ENCODE measurements at regions not wholly inside any gene's neighbourhood (a gene's known extent, or its start where the extent isn't known, plus 50 kb on each side); places are given as distances from the start of the nearest gene placed in this dataset.

DNA sequence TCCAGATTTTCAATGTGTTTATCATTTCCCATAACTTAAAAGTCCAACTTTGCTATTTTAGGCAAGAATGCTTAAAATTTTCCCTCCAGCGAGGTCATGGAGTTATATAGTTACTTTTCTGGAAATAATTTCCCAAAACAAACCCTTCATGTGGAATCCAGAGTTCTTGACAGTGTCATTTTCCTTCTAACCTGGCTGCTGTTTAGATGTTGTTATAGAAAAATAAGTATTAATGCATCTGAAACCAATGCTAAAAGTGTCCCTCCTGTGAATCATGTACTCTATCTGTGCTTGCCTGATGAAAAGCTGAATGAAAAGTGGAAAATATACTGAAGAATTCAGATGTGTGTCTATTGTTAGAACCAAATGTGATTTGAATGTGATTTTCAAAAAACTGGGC lies 245.3 kb upstream of the HSF2 start:
- H3K4me3 ChIP-seq (ENCODE audit: low read depth, low read length): no peak overlapping the region
- TF ChIP-seq, protein P1, sequence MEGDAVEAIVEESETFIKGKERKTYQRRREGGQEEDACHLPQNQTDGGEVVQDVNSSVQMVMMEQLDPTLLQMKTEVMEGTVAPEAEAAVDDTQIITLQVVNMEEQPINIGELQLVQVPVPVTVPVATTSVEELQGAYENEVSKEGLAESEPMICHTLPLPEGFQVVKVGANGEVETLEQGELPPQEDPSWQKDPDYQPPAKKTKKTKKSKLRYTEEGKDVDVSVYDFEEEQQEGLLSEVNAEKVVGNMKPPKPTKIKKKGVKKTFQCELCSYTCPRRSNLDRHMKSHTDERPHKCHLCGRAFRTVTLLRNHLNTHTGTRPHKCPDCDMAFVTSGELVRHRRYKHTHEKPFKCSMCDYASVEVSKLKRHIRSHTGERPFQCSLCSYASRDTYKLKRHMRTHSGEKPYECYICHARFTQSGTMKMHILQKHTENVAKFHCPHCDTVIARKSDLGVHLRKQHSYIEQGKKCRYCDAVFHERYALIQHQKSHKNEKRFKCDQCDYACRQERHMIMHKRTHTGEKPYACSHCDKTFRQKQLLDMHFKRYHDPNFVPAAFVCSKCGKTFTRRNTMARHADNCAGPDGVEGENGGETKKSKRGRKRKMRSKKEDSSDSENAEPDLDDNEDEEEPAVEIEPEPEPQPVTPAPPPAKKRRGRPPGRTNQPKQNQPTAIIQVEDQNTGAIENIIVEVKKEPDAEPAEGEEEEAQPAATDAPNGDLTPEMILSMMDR (IDR thresholded peaks at IDR 0.05; ENCODE audit: insufficient read depth, low read depth, low read length): no peak

GRCh38 chr6:122154912-122155575 lies 244.4 kb upstream of the HSF2 start:
- no peak overlapping the region for H3K4me3 ChIP-seq (ENCODE audit: low read depth, low read length)
- no peak for DNase-seq (ENCODE audit: low read depth)
- TF ChIP-seq, protein P1 (IDR thresholded peaks at IDR 0.05; ENCODE audit: insufficient read depth, low read depth, low read length): no peak

More for the DNA sequence above, 245.3 kb upstream of the HSF2 start:
- no peak for DNase-seq (ENCODE audit: low read depth)

DNA sequence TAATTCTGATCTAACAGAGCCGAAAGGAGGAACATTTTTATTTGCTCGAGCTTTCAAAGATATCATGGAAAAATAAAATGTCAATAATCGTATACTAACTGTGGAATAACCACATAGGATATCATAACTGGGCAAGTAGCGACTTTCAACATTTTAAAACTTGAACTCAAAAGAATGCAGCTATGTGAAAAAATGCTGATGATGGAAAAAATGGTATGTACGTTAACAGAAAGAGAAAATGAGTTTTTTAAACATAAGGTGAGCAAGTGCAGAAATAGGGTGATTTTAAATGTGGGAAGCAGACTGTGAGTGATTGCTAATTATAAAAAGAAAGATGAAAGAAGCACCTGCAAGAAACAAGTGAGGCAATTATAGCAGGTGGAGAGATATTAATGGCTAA lies 238.3 kb upstream of the HSF2 start:
- H3K4me3 ChIP-seq (ENCODE audit: low read depth, low read length): no peak overlapping the region
- TF ChIP-seq, protein P1 (IDR thresholded peaks at IDR 0.05; ENCODE audit: insufficient read depth, low read depth, low read length): no peak
- DNase-seq (ENCODE audit: low read depth): no peak

DNA sequence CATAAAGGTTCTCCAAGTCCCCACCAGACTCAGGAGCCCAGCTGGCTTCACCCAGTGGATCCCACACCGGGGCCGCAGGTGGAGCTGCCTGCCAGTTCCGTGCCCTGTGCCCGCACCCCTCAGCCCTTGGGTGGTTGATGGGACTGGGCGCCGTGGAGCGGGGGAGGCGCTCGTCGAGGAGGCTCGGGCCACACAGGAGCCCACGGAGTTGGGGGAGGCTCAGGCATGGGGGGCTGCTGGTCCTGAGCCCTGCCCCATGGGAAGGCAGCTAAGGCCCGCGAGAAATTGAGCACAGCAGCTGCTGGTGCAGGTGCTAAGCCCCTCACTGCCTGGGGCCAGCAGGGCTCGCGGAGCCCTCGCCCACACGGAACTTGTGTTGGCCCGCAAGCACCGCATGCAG lies 234.4 kb upstream of the HSF2 start:
- no peak for DNase-seq (ENCODE audit: low read depth)
- TF ChIP-seq, protein P1 (IDR thresholded peaks at IDR 0.05; ENCODE audit: insufficient read depth, low read depth, low read length): no peak
- no peak overlapping the region for H3K4me3 ChIP-seq (ENCODE audit: low read depth, low read length)

- TF ChIP-seq, protein P1 (IDR thresholded peaks at IDR 0.05; ENCODE audit: insufficient read depth, low read depth, low read length): no peak
- H3K4me3 ChIP-seq (ENCODE audit: low read depth, low read length): no peak overlapping the region
- DNase-seq (ENCODE audit: low read depth): no peak
Observed at GRCh38 chr6:122170274-122170673, 229.2 kb upstream of the HSF2 start.

DNA sequence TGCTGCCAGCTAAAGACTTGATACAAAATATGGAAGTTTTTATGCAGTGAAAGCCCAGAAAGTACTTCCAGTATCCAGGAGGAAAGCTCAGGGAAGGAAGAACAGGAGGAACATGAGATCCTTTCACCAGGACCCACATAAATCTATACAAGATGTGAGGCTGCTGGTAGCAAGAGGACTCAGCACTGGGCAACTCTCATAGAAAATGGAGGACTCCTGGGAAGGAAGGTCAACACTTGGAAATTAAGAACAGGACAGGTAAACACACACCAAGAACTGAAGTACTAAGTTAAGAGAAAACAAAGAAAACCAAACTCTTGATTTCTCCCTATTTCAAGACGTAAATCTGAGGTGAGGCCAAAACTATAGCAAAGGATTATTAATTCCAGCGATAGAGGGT lies 220.5 kb upstream of the HSF2 start:
- no peak overlapping the region for H3K4me3 ChIP-seq (ENCODE audit: low read depth, low read length)
- DNase-seq (ENCODE audit: low read depth): no peak
- TF ChIP-seq, protein P1 (IDR thresholded peaks at IDR 0.05; ENCODE audit: insufficient read depth, low read depth, low read length): no peak

DNA sequence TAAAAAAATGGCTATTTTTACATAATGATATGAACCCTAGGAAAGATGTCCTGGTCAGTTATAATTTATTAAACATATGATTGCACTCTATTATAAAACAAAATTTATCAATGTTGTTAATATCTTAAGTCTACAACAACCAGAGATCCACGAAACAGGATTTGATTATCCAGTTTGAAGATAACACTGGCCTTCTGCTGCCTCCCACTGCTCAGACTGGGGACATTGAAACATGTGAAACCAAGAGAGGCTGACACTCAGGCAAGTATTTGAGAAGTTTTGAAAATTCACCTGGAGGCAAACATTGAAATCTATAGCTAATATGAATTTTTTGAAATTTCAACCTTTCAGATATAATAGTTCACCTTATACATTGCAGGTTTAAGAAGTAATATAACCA lies 219.3 kb upstream of the HSF2 start:
- no peak overlapping the region for H3K4me3 ChIP-seq (ENCODE audit: low read depth, low read length)
- peak; percentile 32 for DNase-seq (ENCODE audit: low read depth)
- TF ChIP-seq, protein P1 (IDR thresholded peaks at IDR 0.05; ENCODE audit: insufficient read depth, low read depth, low read length): peak; percentile 45
